PFSK-1 (cell line): ENCODE measurements at regions not wholly inside any gene's neighbourhood (a gene's known extent, or its start where the extent isn't known, plus 50 kb on each side); places are given as distances from the start of the nearest gene placed in this dataset.

Source experiments
- FOXP2 ChIP-seq: optimal IDR thresholded peaks from 2 replicates; pipeline ENCODE3; 2011; ENCODE audit warnings: borderline replicate concordance, control low read depth, inconsistent platforms; ENCODE audit not compliant: insufficient read depth; ENCODE audit errors: extremely low read length, extremely low read depth
- POLR2AphosphoS5 ChIP-seq: IDR thresholded peaks from 2 replicates; pipeline ENCODE4 v1.6.1; 2012; ENCODE audit warnings: low read depth, mild to moderate bottlenecking, control low read depth, low read length, moderate library complexity
- REST ChIP-seq, 2 experiments: IDR thresholded peaks; 2 replicates each; pipeline versions ENCODE4 v1.6.1 to v1.8.0; 2011 to 2012; ENCODE audit warnings: low read depth in 2 of 2, low read length in 2 of 2, control low read depth in 1 of 2, inconsistent platforms in 1 of 2, mild to moderate bottlenecking in 1 of 2, moderate library complexity in 1 of 2; ENCODE audit not compliant: insufficient read depth in 1 of 2
- SIN3A ChIP-seq: IDR thresholded peaks from 2 replicates; pipeline ENCODE4 v1.6.1; 2012; ENCODE audit warnings: mild to moderate bottlenecking, low read length, moderate library complexity, borderline replicate concordance; ENCODE audit not compliant: insufficient read depth
- TAF1 ChIP-seq: IDR thresholded peaks from 2 replicates; pipeline ENCODE4 v1.6.1; 2012; ENCODE audit warnings: low read length, control low read depth, borderline replicate concordance; ENCODE audit not compliant: insufficient read depth

- TF ChIP-seq TAF1 (no peak), POLR2AphosphoS5 (no peak), FOXP2 (no peak), SIN3A (no peak), REST (IDR thresholded peaks at IDR 0.05; ENCODE audit: insufficient read depth in 1 of 2, low read depth in 2 of 2, low read length in 2 of 2) (no peak)
These were observed 290.5 kb upstream of the MEF2C start for GRCh38 chr5:89173528-89173927.

- no peak for TF ChIP-seq FOXP2
- TF ChIP-seq POLR2AphosphoS5: no peak
- no peak for TF ChIP-seq TAF1
- no peak for TF ChIP-seq REST (IDR thresholded peaks at IDR 0.05; ENCODE audit: insufficient read depth in 1 of 2, low read depth in 2 of 2, low read length in 2 of 2)
- no peak for TF ChIP-seq SIN3A
These were observed 285.8 kb upstream of the MEF2C start for GRCh38 chr5:89168766-89169165.

- TF ChIP-seq FOXP2 (no peak), POLR2AphosphoS5 (no peak), TAF1 (no peak), REST (IDR thresholded peaks at IDR 0.05; ENCODE audit: insufficient read depth in 1 of 2, low read depth in 2 of 2, low read length in 2 of 2) (no peak), SIN3A (no peak)
These were observed 273.2 kb upstream of the MEF2C start for GRCh38 chr5:89156226-89156625.

- no peak for TF ChIP-seq FOXP2
- TF ChIP-seq SIN3A: no peak
- no peak for TF ChIP-seq POLR2AphosphoS5
- no peak for TF ChIP-seq TAF1
- TF ChIP-seq REST (IDR thresholded peaks at IDR 0.05; ENCODE audit: insufficient read depth in 1 of 2, low read depth in 2 of 2, low read length in 2 of 2): no peak
These were observed 264.0 kb upstream of the MEF2C start for GRCh38 chr5:89147031-89147430.

- TF ChIP-seq TAF1 (no peak), POLR2AphosphoS5 (no peak), FOXP2 (no peak), REST (IDR thresholded peaks at IDR 0.05; ENCODE audit: insufficient read depth in 1 of 2, low read depth in 2 of 2, low read length in 2 of 2) (no peak), SIN3A (no peak)
These were observed 254.2 kb upstream of the MEF2C start for GRCh38 chr5:89137148-89137547.
